HG03442 (cell line): ENCODE measurements at regions not wholly inside any gene's neighbourhood (a gene's known extent, or its start where the extent isn't known, plus 50 kb on each side); places are given as distances from the start of the nearest gene placed in this dataset.
"Not testable (repeated sequence)": the region's sequence is repeated elsewhere in the genome, so short reads cannot be mapped to it uniquely, and the experiment has no call there.

Source experiments
- ATAC-seq: cut with Tn5 transposase; IDR thresholded peaks from one replicate; pipeline ENCODE4 v1.9.1; 2021; ENCODE audit warnings: mild to moderate bottlenecking, moderate library complexity; ENCODE audit not compliant: unreplicated experiment

GRCh38 chr18:14460364-14460763, 83.0 kb downstream of the POTEC start:
- ATAC-seq, result not testable (repeated sequence)

GRCh38 chr18:14459826-14460225, 83.6 kb downstream of the POTEC start:
- ATAC-seq, result not testable (repeated sequence)

GRCh38 chr18:14458009-14458945, 85.1 kb downstream of the POTEC start:
- ATAC-seq, result not testable (repeated sequence)

- not testable (repeated sequence) for ATAC-seq
Observed at GRCh38 chr18:14450637-14451009, 92.8 kb downstream of the POTEC start.

GRCh38 chr18:14449995-14450636, 93.3 kb downstream of the POTEC start:
- ATAC-seq, result not testable (repeated sequence)

GRCh38 chr18:14449062-14449461, 94.3 kb downstream of the POTEC start:
- not testable (repeated sequence) for ATAC-seq

- ATAC-seq, result not testable (repeated sequence)
Observed at GRCh38 chr18:14447715-14448114, 95.7 kb downstream of the POTEC start.

GRCh38 chr18:14435460-14435859, 107.9 kb downstream of the POTEC start:
- not testable (repeated sequence) for ATAC-seq

- not testable (repeated sequence) for ATAC-seq
Observed at GRCh38 chr18:14432371-14432770, 111.0 kb downstream of the POTEC start.

- ATAC-seq, result not testable (repeated sequence)
Observed at GRCh38 chr18:14431031-14431521, 112.3 kb downstream of the POTEC start.

GRCh38 chr18:14415806-14416205, 127.6 kb downstream of the POTEC start:
- ATAC-seq, result not testable (repeated sequence)

- ATAC-seq, result not testable (repeated sequence)
Observed at GRCh38 chr18:14415399-14415798, 128.0 kb downstream of the POTEC start.

GRCh38 chr18:14395533-14395932, 147.9 kb downstream of the POTEC start:
- not testable (repeated sequence) for ATAC-seq

GRCh38 chr18:14393563-14394103, 149.8 kb downstream of the POTEC start:
- not testable (repeated sequence) for ATAC-seq

- not testable (repeated sequence) for ATAC-seq
Observed at GRCh38 chr18:14392604-14393003, 150.8 kb downstream of the POTEC start.

GRCh38 chr18:14384961-14385360, 158.4 kb downstream of the POTEC start:
- ATAC-seq, result not testable (repeated sequence)

- ATAC-seq, result not testable (repeated sequence)
Observed at GRCh38 chr18:14382666-14383065, 160.7 kb downstream of the POTEC start.

- ATAC-seq, result not testable (repeated sequence)
Observed at GRCh38 chr18:14379489-14379888, 163.9 kb downstream of the POTEC start.

- ATAC-seq, result not testable (repeated sequence)
Observed at GRCh38 chr18:14378376-14378775, 165.0 kb downstream of the POTEC start.

GRCh38 chr18:14361346-14361745, 182.1 kb downstream of the POTEC start:
- not testable (repeated sequence) for ATAC-seq
